Parathyroid adenoma (tissue), 2 donors: ENCODE measurements at regions not wholly inside any gene's neighbourhood (a gene's known extent, or its start where the extent isn't known, plus 50 kb on each side); places are given as distances from the start of the nearest gene placed in this dataset.

ENCODE experiments used
- H2AFZ ChIP-seq: fragments of 300-600 bp; sonication (generic); one replicate; pipeline ENCODE4 v1.7.0; 2017; ENCODE audit warnings: antibody characterized with exemption, mild to moderate bottlenecking
- H3K27ac ChIP-seq: fragments of 300-600 bp; sonication (generic); one replicate; pipeline ENCODE4 v1.7.0; 2017
- H3K27me3 ChIP-seq: fragments of 300-600 bp; sonication (generic); one replicate; pipeline ENCODE4 v1.7.0; 2017; ENCODE audit warnings: low read length; ENCODE audit not compliant: control insufficient read depth, insufficient read depth
- H3K36me3 ChIP-seq: fragments of 300-600 bp; sonication (generic); one replicate; pipeline ENCODE4 v1.7.0; 2017; ENCODE audit warnings: low read length; ENCODE audit not compliant: control insufficient read depth, insufficient read depth
- H3K4me1 ChIP-seq: fragments of 300-600 bp; sonication (generic); one replicate; pipeline ENCODE4 v1.7.0; 2017; ENCODE audit warnings: control low read depth
- H3K4me2 ChIP-seq: fragments of 300-600 bp; sonication (generic); one replicate; pipeline ENCODE4 v1.7.0; 2017; ENCODE audit warnings: low read length
- H3K4me3 ChIP-seq: fragments of 300-600 bp; sonication (generic); one replicate; pipeline ENCODE4 v1.7.0; 2017; ENCODE audit warnings: low read depth, low read length
- H3K79me2 ChIP-seq: fragments of 300-600 bp; sonication (generic); one replicate; pipeline ENCODE4 v1.7.0; 2017; ENCODE audit warnings: control low read depth
- H3K9ac ChIP-seq: fragments of 300-600 bp; sonication (generic); one replicate; pipeline ENCODE4 v1.7.0; 2017; ENCODE audit warnings: mild to moderate bottlenecking
- H3K9me3 ChIP-seq: fragments of 300-600 bp; sonication (generic); one replicate; pipeline ENCODE4 v1.7.0; 2017; ENCODE audit warnings: low read length; ENCODE audit not compliant: control insufficient read depth
- TF ChIP-seq, protein P1 (sequence below): fragments of 300-600 bp; sonication (generic); IDR thresholded peaks from one replicate; pipeline ENCODE4 v1.7.0; 2017; ENCODE audit warnings: antibody characterized with exemption, mild to moderate bottlenecking
- donor health status: primary hyperparathyroidism.

DNA sequence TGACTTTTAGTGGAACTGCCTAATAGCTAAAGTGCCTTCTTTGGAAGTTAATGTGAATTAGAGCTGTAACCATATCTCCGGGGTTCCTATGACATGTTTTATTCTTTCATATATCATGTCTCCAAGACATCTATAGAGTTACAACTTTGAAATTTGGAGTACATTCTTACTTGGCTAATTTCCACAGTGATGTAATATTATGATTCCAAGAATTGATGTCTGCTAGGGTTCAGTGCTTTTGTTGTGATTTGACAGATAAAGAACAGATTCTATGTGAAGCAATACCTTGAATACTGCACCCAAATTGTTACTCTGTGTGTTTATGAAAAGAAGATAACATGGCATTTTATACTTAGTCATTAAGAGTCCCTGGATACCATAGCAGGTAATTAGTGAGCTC is 934.3 kb downstream of the NTRK3 start:
- Histone ChIP-seq H3K36me3 (no peaks in the 10 kb centered on the region), H3K4me1 (no peaks in the 10 kb centered on the region), H3K9me3 (no peaks in the 10 kb centered on the region), H3K27ac (no peak overlapping the region), H3K79me2 (no peaks in the 10 kb centered on the region), H2AFZ (no peak overlapping the region), H3K4me3 (no peak overlapping the region), H3K9ac (no peak overlapping the region), H3K4me2 (no peak overlapping the region), H3K27me3 (no peaks in the 10 kb centered on the region)
- TF ChIP-seq, protein P1, sequence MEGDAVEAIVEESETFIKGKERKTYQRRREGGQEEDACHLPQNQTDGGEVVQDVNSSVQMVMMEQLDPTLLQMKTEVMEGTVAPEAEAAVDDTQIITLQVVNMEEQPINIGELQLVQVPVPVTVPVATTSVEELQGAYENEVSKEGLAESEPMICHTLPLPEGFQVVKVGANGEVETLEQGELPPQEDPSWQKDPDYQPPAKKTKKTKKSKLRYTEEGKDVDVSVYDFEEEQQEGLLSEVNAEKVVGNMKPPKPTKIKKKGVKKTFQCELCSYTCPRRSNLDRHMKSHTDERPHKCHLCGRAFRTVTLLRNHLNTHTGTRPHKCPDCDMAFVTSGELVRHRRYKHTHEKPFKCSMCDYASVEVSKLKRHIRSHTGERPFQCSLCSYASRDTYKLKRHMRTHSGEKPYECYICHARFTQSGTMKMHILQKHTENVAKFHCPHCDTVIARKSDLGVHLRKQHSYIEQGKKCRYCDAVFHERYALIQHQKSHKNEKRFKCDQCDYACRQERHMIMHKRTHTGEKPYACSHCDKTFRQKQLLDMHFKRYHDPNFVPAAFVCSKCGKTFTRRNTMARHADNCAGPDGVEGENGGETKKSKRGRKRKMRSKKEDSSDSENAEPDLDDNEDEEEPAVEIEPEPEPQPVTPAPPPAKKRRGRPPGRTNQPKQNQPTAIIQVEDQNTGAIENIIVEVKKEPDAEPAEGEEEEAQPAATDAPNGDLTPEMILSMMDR = no peak

DNA sequence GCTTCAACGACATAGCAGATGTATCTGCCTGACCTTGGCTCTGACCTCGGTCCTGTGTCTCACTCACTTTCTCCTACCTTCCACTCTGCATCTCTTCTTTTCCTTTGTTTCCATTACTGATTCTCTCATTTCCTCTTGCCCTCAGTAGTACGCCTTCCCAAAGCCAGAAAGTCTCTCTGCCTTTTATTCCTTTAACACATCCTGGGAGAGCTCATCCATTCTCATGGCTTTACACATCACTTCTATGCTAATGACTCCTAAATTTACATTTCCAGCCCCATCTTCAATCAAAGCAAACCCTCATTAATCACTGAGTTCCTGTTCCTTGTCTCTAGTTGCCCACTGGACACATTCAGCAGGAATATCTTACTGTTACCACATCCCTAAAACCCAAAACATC is 938.6 kb downstream of the NTRK3 start:
- TF ChIP-seq, protein P1 = no peak
- Histone ChIP-seq H3K79me2 (no peaks in the 10 kb centered on the region), H3K4me1 (no peaks in the 10 kb centered on the region), H3K9ac (no peak overlapping the region), H3K27me3 (no peaks in the 10 kb centered on the region), H3K9me3 (no peaks in the 10 kb centered on the region), H3K4me2 (no peak overlapping the region), H2AFZ (no peak overlapping the region), H3K4me3 (no peak overlapping the region), H3K36me3 (no peaks in the 10 kb centered on the region), H3K27ac (no peak overlapping the region)

DNA sequence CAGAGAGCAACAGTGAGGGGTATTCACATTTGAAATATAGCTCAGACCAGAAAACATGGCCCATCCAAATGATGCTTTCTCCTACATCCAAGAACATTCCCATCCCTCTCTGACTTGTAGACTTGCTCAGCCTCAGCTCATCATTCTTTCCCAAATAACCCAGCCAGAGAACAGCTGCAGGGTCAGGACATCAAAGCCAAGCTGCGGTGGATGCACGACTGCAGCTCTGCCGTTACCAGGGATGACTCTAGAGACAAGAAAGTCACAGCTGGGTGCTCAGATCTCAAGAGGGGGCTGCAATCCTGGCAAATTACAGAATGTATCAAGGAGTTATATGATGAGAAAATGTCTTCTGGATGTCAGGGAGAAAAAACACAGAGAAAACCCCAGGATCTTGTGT is 944.3 kb downstream of the NTRK3 start:
- TF ChIP-seq, protein P1 = no peak
- Histone ChIP-seq H3K79me2 (no peaks in the 10 kb centered on the region), H3K4me2 (no peak overlapping the region), H3K9me3 (no peaks in the 10 kb centered on the region), H3K27ac (no peak overlapping the region), H3K36me3 (no peaks in the 10 kb centered on the region), H2AFZ (no peak overlapping the region), H3K4me1 (no peaks in the 10 kb centered on the region), H3K27me3 (no peaks in the 10 kb centered on the region), H3K4me3 (no peak overlapping the region), H3K9ac (no peak overlapping the region)

DNA sequence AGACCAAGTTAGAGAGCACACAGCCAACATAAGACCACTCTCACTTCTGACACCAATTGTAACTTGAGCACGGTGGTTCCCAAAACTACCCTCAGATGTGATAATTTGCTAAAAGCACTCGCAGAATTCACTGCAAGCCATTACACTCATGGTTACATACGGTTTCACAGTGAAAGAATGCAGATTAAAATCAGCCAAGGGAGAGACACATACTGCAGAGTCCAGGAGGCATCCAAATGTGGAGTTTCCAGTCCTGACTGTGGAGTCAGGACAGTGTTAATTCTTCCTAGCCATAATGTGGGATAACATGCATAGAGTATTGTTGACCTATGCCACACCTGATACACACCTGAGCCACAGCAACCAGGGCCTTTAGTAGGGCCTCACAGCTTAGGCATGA is 956.4 kb downstream of the NTRK3 start:
- Histone ChIP-seq H3K27me3 (no peaks in the 10 kb centered on the region), H3K36me3 (no peaks in the 10 kb centered on the region), H3K4me3 (no peak overlapping the region), H3K79me2 (no peaks in the 10 kb centered on the region), H2AFZ (no peak overlapping the region), H3K4me2 (no peak overlapping the region), H3K9me3 (no peaks in the 10 kb centered on the region), H3K9ac (no peak overlapping the region), H3K4me1 (no peaks in the 10 kb centered on the region), H3K27ac (no peak overlapping the region)
- TF ChIP-seq, protein P1 = no peak

DNA sequence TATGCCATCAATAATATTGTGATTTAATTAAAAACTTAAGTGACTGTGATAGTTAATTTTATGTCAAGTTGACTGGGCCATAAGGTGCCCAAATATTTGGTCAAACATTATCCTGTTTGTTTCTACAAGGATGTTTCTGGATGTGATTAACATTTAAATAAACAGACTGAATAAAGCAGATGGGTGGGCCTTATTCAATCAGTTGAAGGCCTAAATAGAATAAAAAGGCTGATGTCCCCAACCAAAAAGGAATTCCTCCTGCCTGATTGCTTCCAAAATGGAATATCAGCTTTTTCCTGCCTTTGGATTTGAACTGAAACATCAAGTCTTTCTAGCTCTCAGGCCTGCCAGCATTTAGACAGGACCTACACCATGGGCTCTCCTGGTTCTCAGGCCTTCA is 961.7 kb downstream of the NTRK3 start:
- Histone ChIP-seq H3K4me1 (no peaks in the 10 kb centered on the region), H3K9ac (no peak overlapping the region), H3K4me3 (no peak overlapping the region), H3K27me3 (no peaks in the 10 kb centered on the region), H2AFZ (no peak overlapping the region), H3K4me2 (no peak overlapping the region), H3K9me3 (no peaks in the 10 kb centered on the region), H3K27ac (no peak overlapping the region), H3K79me2 (no peaks in the 10 kb centered on the region), H3K36me3 (no peaks in the 10 kb centered on the region)
- TF ChIP-seq, protein P1 = no peak
